DLD1 (cell line): ENCODE measurements at regions not wholly inside any gene's neighbourhood (a gene's known extent, or its start where the extent isn't known, plus 50 kb on each side); places are given as distances from the start of the nearest gene placed in this dataset.

ENCODE experiments used
- in situ Hi-C: cut with HindIII; loops from 2 replicates; pipeline ENCODE4 v1.10.0; 2017; ENCODE audit warnings: low sequenced_read_pairs

DNA sequence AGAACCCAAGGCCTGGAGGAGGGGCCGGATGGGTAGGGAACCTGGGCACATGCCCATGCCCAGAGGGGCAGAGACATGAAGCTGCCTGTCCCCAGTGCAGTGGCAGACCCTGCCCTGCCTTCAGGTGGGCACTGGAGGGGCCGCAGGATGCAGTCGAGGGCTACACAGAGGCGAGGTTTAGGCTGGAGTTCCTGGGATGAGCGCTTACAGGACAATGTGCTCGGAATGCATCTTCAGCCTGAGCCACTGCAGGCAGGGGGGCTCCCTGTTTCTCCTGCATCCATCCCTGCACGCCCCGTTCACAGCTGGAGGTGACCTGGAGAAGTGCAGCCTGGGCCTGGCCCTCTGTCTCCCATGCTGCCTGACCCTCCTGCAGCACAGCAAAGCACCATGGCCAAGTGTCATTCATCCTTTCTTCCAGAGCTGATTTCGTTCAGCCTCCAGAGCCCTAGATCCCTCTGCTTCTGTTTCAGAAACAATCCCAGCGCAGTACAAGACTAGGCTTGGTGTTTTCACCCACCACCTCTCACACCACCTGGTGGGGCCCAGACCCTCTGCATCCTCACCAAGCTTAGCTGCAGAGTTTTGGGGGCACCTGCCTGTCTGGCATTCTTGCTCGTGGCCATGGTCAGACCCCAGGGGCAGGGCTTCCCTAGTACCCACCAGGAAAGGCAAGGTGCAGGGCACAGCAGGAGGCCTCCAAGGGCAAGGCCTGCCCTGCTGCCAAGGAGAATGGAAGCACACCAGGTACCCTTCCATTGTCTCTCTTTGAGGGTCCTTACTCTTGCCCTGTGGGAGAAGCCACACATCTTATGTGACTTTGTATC is 311.9 kb downstream of the TCERG1L start:
- in situ Hi-C loops: no loop called here

DNA sequence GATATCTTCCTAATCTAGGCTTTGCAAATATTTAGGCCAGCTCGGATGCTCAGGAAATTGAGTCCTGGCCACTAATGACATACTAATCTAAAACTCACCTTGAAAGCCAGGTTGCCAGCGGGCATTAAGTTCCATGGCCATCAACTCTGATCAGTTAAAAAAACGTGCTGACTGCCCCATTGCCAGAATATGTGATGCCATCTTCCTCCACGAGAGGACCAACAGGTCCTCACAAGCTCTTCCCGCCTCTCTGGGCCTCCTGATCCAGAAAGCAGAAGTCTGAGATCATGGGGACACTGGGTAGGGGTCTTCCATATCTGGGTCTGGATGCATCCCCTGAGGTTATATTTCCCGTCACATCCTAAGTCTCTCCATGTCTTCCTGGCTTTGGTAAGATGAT is 311.3 kb downstream of the TCERG1L start:
- in situ Hi-C loops: no loop called here

DNA sequence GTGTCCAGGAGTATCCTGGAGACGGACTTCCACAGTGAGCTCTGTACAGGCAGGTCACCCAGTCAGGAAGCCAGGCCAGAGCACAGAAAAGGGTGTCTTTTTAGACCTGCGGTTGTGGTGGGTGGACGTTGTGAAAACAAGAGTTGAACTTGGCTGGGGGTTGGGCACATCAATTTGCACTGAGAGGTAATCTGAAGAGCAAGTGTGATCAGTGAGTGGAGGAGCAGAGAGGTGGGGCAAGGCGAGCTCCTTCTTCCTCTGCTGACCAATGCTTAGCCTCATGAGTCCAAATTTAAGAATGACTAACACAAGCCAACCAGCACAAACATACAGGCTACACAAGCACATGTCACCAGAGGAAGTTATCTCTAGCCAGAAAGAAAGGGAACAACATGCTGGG is 310.8 kb downstream of the TCERG1L start:
- in situ Hi-C loops: no loop called here

DNA sequence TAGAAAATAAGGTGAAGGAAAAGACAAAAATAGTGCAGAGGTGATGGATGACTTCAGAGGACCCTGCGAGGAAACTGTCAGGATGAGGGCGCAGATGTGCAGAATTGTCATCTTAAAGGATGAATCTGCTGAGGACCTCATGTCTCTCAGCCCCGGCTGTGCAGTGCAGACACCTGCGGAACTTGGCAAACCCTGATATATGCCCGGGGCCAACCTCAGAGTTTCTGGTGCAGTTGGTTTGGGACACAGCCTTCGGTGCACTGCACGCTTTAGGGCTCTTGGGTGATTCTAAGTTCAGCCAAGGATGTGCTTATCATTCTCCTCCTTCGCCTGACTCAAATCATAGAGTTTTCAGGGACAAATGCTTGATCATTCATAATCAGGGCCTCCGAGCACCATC is 310.1 kb downstream of the TCERG1L start:
- in situ Hi-C loops: no loop called here

DNA sequence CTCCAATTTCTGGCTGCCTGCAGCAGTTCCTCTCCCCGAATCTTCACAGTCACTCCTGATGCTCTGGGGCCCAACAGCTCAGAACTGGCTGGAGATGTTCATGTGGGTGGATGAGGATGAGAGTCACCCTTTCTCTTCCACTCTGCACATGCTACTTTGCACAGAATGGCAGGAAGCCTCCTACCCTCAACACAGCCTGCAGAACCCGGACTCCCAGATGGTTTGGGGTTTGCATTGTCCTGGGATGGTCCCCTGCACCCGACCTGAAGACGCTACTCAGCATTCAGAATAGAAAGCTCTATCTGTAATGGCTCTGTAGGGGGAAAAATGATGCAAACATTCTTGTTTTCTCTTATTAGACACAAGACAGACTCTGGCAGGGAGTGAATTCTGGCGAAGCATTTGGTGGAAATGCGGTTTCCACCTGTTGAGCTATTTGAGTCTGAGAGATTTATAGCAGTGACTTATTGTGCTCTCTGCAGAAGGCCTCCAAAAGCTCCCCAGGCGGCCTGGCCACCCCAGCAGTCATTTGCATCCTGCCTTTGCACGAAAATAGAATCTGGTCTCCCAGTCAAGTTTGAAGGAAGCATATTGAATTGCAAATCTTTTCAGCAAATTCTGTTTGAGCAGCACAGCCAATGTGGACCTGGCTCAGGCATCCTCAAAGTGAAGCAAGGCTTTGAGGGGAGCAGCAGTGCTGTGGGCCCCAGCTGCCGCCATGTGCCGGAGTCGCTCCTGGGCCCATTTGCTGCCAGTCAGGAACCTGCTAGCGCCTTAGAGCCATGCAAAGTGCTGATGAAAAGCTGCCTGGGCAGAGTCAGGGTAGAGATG is 309.3 kb downstream of the TCERG1L start:
- in situ Hi-C loops: no loop called here

DNA sequence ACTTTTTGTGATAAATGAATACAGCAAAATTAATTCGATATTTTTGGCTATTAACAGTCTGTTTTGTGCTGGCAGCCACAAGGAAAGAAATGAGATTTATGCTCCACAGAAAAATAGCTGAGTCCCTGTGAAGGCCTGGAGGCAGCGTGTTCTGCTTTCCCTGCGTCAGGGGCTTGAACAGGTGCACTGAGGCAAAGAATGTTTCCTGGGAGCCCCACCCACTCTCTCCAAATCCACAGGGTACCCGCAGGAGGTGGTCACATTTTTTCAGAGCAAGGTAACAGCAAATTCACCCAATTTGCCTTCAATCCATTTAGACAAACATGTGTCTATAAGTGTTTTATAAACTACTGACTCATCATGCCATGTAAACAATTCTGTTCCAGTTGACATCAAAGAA is 308.1 kb downstream of the TCERG1L start:
- in situ Hi-C loops: no loop called here

DNA sequence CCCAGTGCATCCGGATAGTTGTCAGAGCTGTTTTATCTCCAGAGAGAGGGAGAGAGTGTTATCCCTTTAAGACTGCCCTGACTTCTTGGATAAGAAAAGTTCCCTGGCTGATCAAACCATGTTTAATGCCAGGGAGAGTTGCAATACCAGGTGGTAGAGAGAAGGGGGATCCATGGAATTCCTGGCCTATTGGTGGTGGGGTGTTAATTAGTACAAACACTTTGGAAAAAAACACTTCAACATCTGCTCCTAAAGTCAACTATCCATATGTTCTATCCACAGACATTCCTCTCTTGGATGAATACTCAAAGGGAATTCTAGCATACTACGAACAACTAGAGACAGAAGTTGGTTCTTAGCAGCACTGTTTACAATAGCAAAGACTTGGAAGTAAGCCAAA is 307.2 kb downstream of the TCERG1L start:
- in situ Hi-C loops: no loop called here

DNA sequence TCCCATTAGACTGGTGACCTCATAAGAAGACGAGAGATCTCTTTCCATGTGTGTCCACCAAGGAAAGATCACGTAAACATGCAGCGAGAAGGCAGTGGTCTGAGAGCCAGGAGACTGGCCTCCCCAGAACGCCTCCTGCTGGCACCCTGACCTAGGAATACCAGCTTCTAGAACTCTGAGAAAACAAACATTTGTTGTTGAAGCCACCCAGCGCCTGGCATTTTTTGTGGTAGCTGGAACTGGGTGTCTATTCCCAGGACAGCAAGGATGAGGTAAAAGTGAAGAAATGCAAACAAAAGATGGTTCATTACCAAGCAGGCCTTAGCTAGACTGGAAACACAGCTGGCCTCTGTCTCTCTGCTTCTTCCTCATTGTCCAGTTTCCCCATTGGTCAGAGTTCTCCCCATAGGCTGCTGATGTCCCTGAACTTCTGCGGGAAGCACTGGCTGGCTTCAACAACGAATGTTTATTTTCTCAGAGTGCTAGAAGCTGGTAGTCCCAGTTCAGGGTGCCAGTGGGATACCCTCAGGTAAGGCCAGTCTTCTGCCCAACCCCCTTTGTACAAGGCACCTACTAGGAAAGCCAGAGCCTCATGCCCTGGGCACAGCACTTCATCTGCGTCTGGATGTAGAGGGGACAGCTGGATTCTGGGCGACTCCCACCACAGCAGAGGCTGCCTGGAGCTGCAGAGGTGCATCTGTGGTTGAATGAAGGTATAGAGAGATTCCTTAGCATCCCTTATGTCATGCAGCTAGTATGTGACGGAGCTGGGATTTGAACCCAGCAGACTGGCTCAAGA is 304.9 kb downstream of the TCERG1L start:
- in situ Hi-C loops: no loop called here

DNA sequence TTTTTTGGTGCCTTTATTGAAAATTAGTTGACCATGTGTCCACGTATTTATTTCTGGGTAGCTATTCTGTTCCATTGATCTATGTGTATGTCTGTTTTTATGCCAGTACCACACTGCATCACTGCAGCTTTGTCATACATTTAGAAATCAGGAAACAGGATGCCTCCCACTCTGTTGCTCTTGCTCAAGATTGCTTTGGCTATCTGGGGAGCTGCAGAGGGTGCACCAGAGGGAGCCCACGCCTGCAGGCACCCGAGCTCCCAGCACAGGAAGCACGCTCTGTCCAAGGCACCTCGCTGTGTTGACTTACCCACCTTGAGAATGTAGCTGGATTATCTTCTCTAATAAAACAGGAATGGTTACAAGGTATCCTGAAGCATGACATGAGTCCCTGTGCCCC is 301.7 kb downstream of the TCERG1L start:
- in situ Hi-C loops: no loop called here

DNA sequence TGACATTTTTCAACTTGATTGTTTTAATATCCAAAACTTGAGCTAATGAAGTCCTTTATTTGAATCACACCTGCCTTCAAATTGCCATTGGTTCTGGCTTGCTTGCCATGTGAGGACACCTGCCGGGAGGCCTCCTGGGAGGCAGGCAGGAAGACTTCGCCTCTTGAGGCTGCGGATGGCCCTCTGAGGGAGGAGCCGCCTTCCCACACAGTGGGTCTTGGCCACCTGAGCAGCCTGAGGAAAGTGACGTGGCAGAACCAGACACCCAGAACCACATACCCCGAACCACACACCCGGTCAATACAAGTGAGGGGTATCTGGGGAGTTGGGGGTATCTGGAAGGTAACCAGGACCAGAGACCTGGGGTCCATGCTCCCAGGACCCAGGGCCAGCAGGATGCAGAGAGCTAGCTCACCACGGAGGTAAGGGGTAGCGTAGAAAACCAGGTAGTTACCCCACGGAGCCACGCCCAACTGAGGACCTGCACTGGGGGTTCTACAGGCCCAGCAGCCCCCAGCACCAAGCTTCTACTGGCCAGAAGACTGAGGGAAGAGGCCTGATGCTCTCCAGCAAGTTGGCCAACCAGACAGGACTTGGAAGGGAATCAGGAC is 300.5 kb downstream of the TCERG1L start:
- in situ Hi-C loops: no loop called here

DNA sequence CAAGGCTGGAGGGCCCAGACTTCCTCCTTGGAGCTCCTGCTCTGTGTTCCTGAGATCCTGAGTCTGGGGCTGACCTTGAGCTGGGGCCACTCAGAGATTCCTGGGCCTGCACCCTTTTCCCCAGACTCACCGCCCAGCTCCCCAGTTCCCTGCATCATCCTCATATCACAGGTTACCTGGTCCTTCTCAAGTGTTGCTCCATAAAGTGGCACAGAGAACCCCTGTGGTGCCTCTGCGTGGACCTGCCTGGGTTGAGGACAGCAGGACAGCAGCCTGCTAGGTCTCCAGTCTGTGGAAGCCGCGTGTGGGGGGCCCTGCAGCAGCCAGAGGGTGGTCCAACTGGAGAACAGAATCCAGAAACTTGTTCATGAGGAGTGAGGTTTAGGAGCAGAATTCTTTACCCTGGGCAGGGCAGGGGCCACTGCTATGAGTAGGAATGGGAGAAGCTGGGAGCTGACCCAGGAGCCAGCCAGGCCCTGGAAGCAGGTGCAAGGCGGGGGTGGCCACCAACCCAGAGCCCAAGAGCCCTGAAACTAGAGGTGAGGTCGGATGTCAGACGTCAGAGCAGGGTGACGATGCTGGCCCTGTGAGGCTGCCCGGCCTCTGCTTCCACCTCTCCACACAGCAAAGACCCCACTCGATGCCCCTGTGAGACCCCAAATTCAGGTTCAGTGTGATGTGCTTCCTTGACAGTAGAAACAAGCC is 299.4 kb downstream of the TCERG1L start:
- in situ Hi-C loops: no loop called here

DNA sequence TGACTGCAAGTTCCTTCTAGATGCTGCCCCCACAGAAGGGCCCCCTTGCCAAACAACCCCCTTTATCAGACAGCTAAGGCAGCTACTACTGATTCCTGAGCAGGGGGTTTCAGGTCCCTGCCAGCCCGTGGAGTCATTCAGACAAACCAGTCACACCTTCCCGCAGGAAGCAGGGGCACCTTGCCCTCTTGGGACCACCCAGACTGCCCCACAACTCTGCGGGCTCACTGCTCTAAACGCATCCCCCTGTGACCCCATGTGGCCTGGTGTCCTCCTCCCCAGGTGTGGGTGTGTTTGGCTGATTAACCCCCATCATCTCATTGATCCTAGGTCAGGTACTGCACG is 298.9 kb downstream of the TCERG1L start:
- in situ Hi-C loops: no loop called here

DNA sequence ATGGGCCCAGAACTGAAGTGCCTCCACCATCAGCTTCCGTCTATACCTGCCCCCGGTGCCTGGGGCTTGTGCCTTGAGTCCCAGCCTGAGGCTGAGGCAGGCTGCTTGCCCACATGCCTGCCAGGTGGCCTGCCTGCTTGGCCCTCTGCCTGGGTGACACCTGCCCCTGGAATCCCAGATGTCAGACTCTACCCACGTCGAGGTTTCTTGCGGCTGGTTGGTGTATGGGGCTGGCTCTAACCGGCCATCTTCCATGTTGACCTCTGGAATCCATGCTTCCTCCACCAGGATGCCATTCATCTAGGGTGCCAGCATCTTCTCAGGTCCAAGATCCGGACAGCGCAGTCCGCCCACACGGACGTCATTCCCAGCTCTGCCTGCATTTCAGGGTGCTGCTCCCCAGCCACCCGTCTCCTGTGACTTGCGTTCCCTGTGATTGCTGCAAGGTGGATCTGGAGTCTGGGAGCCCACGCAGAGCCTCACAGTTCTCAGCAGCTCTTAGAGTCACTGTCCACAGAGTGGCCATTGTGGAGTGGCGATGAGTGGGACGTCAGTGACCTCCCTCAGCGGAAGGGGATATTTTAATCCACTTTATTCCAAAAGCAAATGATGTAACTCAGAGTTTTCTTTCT is 298.1 kb downstream of the TCERG1L start:
- in situ Hi-C loops: no loop called here

DNA sequence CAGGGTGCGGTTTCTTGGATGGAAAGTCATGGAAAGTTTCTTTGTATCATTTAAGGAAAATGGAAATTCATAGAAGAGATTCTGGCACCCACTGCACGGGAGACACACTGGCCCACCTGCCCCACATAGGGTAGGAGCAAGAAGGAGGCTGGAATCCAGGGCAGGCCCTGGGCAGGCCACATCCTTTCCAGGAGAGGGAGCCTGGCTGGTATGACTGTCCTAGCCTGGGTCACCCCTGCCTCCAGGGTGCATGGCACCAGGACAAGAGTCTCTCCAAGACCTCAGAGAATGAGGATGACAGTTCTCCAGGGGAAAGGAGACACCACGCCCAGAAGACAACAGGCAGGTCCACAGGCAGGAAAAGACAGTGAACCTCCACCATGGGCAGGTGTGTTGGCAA is 297.2 kb downstream of the TCERG1L start:
- in situ Hi-C loops: no loop called here

DNA sequence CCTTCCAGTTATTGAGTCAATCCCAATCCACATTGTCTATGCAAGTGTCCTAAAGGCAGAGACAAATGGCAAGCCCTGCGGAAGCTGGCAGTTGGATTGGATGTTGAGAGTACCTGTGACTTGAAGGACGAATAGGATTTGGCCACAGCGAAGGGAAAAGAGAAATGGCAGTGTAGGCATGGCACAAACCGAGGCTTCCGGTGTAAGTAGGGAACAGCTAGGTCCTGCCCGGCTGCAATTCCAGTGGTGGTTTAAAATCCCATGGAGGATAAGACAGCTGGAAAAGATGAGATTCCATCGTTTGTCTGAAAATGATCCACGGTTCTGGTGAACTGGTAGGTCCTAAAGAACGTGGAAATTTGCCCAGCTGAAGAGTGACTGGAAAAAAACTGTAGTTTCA is 296.2 kb downstream of the TCERG1L start:
- in situ Hi-C loops: no loop called here

DNA sequence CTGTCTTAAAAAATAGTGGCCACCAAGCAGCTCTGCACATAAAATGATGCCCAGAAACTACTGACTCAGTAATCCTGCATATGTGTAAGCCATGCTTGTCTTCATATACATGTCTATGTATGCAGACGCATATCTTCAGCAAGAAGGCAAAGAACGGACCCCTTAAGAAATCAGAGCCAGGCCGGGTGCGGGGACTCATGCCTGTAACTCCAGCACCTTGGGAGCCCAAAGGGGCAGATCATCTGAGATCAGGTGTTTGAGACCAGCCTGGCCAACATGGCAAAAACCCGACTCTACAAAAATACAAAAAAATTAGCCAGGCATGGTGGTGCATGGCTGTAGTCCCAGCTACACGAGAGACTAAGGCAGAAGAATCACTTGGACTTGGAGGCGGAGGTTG is 295.0 kb downstream of the TCERG1L start:
- in situ Hi-C loops: no loop called here

DNA sequence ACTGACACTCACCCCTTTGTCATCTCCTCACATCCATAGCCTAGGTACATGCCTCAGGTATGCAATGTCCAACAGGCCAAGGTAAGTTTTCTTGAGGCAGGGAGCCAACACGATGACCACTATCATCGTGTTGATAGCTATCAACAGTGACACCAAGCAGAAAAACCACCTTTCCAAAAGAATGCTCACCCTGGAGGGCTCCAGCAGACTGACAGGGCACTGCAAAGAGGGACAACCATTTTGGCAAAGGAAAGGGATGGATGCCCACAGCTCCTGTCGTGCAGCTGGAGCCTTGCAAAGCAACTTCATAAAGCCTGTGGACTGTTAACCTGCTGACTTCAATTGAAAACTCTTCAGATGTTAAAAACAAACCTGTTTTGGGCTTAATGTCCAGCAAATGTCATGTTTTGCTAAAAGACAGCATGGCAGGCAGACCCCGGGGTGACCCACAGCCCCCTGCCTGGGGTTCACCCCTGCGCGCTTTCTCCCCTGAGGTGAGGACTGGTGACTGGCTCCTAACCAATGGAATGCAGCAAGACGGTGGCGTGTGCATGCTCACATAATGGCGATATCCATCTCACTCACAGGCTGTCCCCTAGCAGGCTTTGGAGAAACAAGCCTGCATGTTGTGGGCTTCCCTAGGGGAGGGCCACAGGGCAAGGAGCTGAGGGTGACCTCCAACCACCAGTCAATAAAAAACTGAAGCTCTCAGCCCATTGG is 293.8 kb downstream of the TCERG1L start:
- in situ Hi-C loops: no loop called here

DNA sequence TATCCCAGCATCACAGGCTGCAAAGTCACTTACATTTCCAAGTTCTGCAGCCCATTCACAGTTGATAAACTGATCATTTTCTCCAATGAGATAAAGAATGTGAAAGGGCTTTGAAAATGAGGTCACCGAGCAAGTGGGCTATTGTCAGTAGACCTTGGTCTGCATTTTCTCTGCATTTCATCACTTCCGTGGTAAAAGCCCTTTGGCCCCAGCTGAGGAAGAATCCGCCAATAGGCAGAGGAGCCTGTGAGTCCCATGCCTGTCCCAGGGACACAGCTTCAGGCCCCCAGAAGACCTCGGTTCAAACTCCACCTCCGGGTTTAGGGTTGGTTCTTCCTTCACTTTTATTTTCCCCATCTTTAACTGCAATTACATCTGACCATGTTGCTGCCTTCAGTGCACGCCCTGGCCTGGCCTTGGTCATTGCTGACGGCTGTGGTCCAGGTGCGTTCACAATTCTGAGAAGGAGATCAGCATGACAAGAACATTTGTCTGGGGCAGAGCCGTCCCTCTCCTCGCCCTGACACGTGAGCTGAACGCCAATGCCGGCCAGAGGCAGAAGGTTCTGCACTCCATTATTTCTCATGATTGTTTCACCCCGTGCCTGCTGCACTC is 292.5 kb downstream of the TCERG1L start:
- in situ Hi-C loops: no loop called here

DNA sequence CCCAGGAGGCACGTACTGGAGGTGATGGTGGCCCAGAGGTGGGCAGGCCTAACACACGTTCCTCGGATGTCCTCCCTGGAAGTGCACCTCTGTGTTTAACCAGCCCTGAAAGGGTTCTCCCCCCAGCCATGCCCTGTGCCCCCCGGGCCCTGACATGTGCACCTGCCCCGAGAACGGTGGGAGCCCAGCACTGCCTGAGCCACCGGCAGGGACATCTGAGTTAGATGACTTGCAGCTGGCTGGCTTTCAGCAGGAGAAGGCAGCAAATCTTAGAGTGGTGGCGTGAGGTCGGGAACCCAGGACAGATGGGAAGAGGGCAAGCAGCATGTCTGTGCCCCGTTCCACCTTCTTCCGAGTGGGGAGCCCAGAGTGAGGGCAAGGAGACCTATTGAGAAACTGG is 291.8 kb downstream of the TCERG1L start:
- in situ Hi-C loops: no loop called here
